Pancreas (tissue), 10 donors: ENCODE measurements at regions not wholly inside any gene's neighbourhood (a gene's known extent, or its start where the extent isn't known, plus 50 kb on each side); places are given as distances from the start of the nearest gene placed in this dataset.

ENCODE experiments used
- ATAC-seq, 4 donors: fragments of 200-7000 bp; cut with Tn5 transposase; one replicate each; pipeline versions ENCODE4 v1.8.0 to v1.9.1; 2020; ENCODE audit warnings: mild to moderate bottlenecking in 4 of 4, moderate library complexity in 4 of 4
- DNase-seq, 6 donors: peaks; one replicate each; pipeline ENCODE4 v3.0.0-alpha.2; 2020
- FAIRE-seq: peaks from 2 replicates; lab custom pipeline; 2012; peaks lifted over from hg19 to GRCh38; lab: Jason Lieb, UNC
- H3K27ac ChIP-seq, 4 donors: fragments of 200-600 bp; sonication (generic); 1 replicate in 3 of 4; 2 replicates in 1 of 4; pipeline versions ENCODE4 v1.5.0 to v1.8.0; 2020
- H3K27me3 ChIP-seq, 4 donors: fragments of 200-600 bp; one replicate each; pipeline ENCODE4 v1.8.0; 2021
- H3K36me3 ChIP-seq, 3 donors: fragments of 200-600 bp; sonication (generic) in 1 of 3; one replicate each; pipeline versions ENCODE4 v1.5.0 to v1.8.0; 2020 to 2021
- H3K4me1 ChIP-seq, 3 donors: fragments of 200-600 bp; one replicate each; pipeline ENCODE4 v1.8.0; 2021
- H3K4me3 ChIP-seq, 4 donors: fragments of 200-600 bp; sonication (generic) in 2 of 4; one replicate each; pipeline versions ENCODE4 v1.5.0 to v1.8.0; 2020 to 2021
- H3K9me3 ChIP-seq, 4 donors: fragments of 200-600 bp; one replicate each; pipeline ENCODE4 v1.8.0; 2021
- CTCF ChIP-seq, 4 donors: fragments of 200-600 bp; sonication (generic) in 3 of 4; IDR thresholded peaks; one replicate each; pipeline versions ENCODE4 v1.5.0 to v1.8.0; 2021; ENCODE audit warnings: antibody characterized with exemption in 4 of 4
- WGBS, 2 donors: extraction: QIAGEN DNeasy Blood & Tissue Kit; methylation state at CpG; one replicate each; pipeline ENCODE4 v1.1.7; 2013; 5-methylcytosine and 5-hydroxymethylcytosine counted together
- intact Hi-C, 3 donors: fragments of 100-400 bp; cut with DNase I; formaldehyde crosslinking; loops; one replicate each; pipeline versions ENCODE4 v1.11.1 to v1.14.2; 2022
- donor health status: healthy with polysubstance abuse.
- donor health status: DM: no; HTN: no; CAD: no; lungs with moderate emphysema.
- donor health status: DM: no; HTN: no; CAD: no.
- donor health status: control.
- donor health status: control.
- donor health status: Bipolar disorder and iron deficiency.
- donor health status: DM: yes; HTN: yes; CAD: no.
- donor health status: DM: no; HTN: no; CAD: no.
- donor health status: DM: no; HTN: no; CAD: no.
- donor health status: DM: yes; HTN: yes; CAD: no.

- H3K27me3 ChIP-seq = no peaks in the 10 kb centered on the region
- 39 to 46% methylated on average over 2 of the region's 2 CpGs for WGBS, 2 donors
- FAIRE-seq (no peak), ATAC-seq (no peak), DNase-seq (no peak)
- no peaks in the 10 kb centered on the region for H3K4me1 ChIP-seq
- no peak overlapping the region for H3K27ac ChIP-seq
- no peaks in the 10 kb centered on the region for H3K9me3 ChIP-seq
- intact Hi-C loops = no loop called here
- H3K36me3 ChIP-seq = no peaks in the 10 kb centered on the region
- no peak overlapping the region for H3K4me3 ChIP-seq
- no peak for TF ChIP-seq CTCF (IDR thresholded peaks at IDR 0.05)
These were observed 1011.3 kb upstream of the C9orf72 start for GRCh38 chr9:28584542-28584941.

- no peaks in the 10 kb centered on the region for H3K9me3 ChIP-seq
- intact Hi-C loops = no loop called here
- no peaks in the 10 kb centered on the region for H3K36me3 ChIP-seq
- ATAC-seq (no peak), DNase-seq (no peak), FAIRE-seq (no peak)
- TF ChIP-seq CTCF (IDR thresholded peaks at IDR 0.05) = no peak
- no peak overlapping the region for H3K4me3 ChIP-seq
- H3K27ac ChIP-seq = no peak overlapping the region
- WGBS, 2 donors = 71 to 80% methylated on average over 1 of the region's 1 CpG
- no peaks in the 10 kb centered on the region for H3K4me1 ChIP-seq
- no peaks in the 10 kb centered on the region for H3K27me3 ChIP-seq
These were observed 1013.8 kb upstream of the C9orf72 start for GRCh38 chr9:28587052-28587451.

GRCh38 chr9:28598408-28598807 is 1025.1 kb upstream of the C9orf72 start:
- Histone ChIP-seq H3K27ac (no peak overlapping the region), H3K27me3 (no peaks in the 10 kb centered on the region), H3K9me3 (no peaks in the 10 kb centered on the region), H3K4me3 (no peak overlapping the region), H3K36me3 (no peaks in the 10 kb centered on the region), H3K4me1 (no peaks in the 10 kb centered on the region)
- FAIRE-seq (no peak), ATAC-seq (peak in 1 of 4 donors; percentile 83), DNase-seq (peak in 4 of 6 donors; percentile 19 to 51 (median 28))
- TF ChIP-seq CTCF (IDR thresholded peaks at IDR 0.05) = no peak
- intact Hi-C loops = no loop called here
- 42 to 45% methylated on average over 3 of the region's 3 CpGs for WGBS, 2 donors

- 49 to 51% methylated on average over 1 of the region's 1 CpG for WGBS, 2 donors
These were observed 1026.9 kb upstream of the C9orf72 start for GRCh38 chr9:28600226-28600625.

GRCh38 chr9:28607843-28608242 is 1034.6 kb upstream of the C9orf72 start:
- intact Hi-C loops = no loop called here
- no peaks in the 10 kb centered on the region for H3K27me3 ChIP-seq
- H3K4me3 ChIP-seq = no peak overlapping the region
- no peak for FAIRE-seq
- no peak for TF ChIP-seq CTCF (IDR thresholded peaks at IDR 0.05)
- no peak for DNase-seq
- no peaks in the 10 kb centered on the region for H3K36me3 ChIP-seq
- no peak overlapping the region for H3K27ac ChIP-seq
- H3K4me1 ChIP-seq = no peaks in the 10 kb centered on the region
- H3K9me3 ChIP-seq = no peaks in the 10 kb centered on the region
- ATAC-seq = no peak

More at GRCh38 chr9:28600226-28600625, 1026.9 kb upstream of the C9orf72 start:
- intact Hi-C loops = no loop called here
- DNase-seq (no peak), ATAC-seq (no peak), FAIRE-seq (no peak)
- Histone ChIP-seq H3K9me3 (no peaks in the 10 kb centered on the region), H3K36me3 (no peaks in the 10 kb centered on the region), H3K4me3 (no peak overlapping the region), H3K27me3 (no peaks in the 10 kb centered on the region), H3K27ac (no peak overlapping the region), H3K4me1 (no peaks in the 10 kb centered on the region)
- no peak for TF ChIP-seq CTCF (IDR thresholded peaks at IDR 0.05)
